ENCODE measurements at regions not wholly inside any gene's neighbourhood (a gene's known extent, or its start where the extent isn't known, plus 50 kb on each side); places are given as distances from the start of the nearest gene placed in this dataset.

DNA sequence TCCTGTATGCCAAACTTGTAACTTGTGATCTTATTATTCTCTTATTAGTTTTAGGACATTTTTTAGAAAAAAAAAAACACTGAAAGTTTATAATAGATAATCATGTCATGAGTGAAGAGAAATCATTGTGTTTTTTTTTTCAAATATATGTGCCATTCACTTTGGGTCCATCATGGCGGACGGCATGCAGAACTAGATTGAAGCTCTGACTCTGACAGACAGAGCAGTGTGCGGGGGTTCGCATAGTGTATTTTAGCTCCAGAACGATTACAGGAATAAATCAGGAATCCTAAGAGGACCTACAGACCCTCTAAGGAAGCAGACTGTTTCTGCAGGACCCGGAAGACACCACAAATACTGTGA is 484.4 kb upstream of the REG3G start (continued):
- TF ChIP-seq, protein P1, sequence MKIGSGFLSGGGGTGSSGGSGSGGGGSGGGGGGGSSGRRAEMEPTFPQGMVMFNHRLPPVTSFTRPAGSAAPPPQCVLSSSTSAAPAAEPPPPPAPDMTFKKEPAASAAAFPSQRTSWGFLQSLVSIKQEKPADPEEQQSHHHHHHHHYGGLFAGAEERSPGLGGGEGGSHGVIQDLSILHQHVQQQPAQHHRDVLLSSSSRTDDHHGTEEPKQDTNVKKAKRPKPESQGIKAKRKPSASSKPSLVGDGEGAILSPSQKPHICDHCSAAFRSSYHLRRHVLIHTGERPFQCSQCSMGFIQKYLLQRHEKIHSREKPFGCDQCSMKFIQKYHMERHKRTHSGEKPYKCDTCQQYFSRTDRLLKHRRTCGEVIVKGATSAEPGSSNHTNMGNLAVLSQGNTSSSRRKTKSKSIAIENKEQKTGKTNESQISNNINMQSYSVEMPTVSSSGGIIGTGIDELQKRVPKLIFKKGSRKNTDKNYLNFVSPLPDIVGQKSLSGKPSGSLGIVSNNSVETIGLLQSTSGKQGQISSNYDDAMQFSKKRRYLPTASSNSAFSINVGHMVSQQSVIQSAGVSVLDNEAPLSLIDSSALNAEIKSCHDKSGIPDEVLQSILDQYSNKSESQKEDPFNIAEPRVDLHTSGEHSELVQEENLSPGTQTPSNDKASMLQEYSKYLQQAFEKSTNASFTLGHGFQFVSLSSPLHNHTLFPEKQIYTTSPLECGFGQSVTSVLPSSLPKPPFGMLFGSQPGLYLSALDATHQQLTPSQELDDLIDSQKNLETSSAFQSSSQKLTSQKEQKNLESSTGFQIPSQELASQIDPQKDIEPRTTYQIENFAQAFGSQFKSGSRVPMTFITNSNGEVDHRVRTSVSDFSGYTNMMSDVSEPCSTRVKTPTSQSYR (CRISPR knock-in tag; IDR thresholded peaks at IDR 0.05; ENCODE audit: borderline replicate concordance) = no peak
- 0 out of 2 replicates have a peak, but pooled peaks have one; percentile 0 for TF ChIP-seq CREM (IDR thresholded peaks at IDR 0.05)
- no peak for TF ChIP-seq CREM (CRISPR knock-in tag; IDR thresholded peaks at IDR 0.05)
- no peak for TF ChIP-seq WIZ (CRISPR knock-in tag; IDR thresholded peaks at IDR 0.05)
- TF ChIP-seq, protein P2, sequence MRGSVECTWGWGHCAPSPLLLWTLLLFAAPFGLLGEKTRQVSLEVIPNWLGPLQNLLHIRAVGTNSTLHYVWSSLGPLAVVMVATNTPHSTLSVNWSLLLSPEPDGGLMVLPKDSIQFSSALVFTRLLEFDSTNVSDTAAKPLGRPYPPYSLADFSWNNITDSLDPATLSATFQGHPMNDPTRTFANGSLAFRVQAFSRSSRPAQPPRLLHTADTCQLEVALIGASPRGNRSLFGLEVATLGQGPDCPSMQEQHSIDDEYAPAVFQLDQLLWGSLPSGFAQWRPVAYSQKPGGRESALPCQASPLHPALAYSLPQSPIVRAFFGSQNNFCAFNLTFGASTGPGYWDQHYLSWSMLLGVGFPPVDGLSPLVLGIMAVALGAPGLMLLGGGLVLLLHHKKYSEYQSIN (CRISPR knock-in tag; IDR thresholded peaks at IDR 0.05; ENCODE audit: borderline replicate concordance) = no peak
- peak; percentile 1 for TF ChIP-seq ZNF18 (CRISPR knock-in tag; IDR thresholded peaks at IDR 0.05; ENCODE audit: insufficient replicate concordance)
- TF ChIP-seq, protein P3, sequence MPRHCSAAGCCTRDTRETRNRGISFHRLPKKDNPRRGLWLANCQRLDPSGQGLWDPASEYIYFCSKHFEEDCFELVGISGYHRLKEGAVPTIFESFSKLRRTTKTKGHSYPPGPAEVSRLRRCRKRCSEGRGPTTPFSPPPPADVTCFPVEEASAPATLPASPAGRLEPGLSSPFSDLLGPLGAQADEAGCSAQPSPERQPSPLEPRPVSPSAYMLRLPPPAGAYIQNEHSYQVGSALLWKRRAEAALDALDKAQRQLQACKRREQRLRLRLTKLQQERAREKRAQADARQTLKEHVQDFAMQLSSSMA (CRISPR knock-in tag; IDR thresholded peaks at IDR 0.05) = no peak
- TF ChIP-seq ZZZ3 (CRISPR knock-in tag; IDR thresholded peaks at IDR 0.05; ENCODE audit: borderline replicate concordance) = no peak
- TF ChIP-seq ZNF232 (CRISPR knock-in tag; IDR thresholded peaks at IDR 0.05; ENCODE audit: borderline replicate concordance) = no peak
- no peak for TF ChIP-seq SIN3A (IDR thresholded peaks at IDR 0.05; ENCODE audit: borderline replicate concordance, low read depth, low read length)
- no peak for TF ChIP-seq KDM3A (CRISPR knock-in tag; IDR thresholded peaks at IDR 0.05; ENCODE audit: low read depth)
- TF ChIP-seq THAP11 (CRISPR knock-in tag; IDR thresholded peaks at IDR 0.05) = no peak
- TF ChIP-seq FOSL2 (CRISPR knock-in tag; IDR thresholded peaks at IDR 0.05) = no peak
- no peak for TF ChIP-seq ESRRA (CRISPR knock-in tag; IDR thresholded peaks at IDR 0.05; ENCODE audit: low read depth)
- no peak for TF ChIP-seq ZNF484 (CRISPR knock-in tag; IDR thresholded peaks at IDR 0.05; ENCODE audit: borderline replicate concordance, low read depth)
- TF ChIP-seq ZNF543 (CRISPR knock-in tag; IDR thresholded peaks at IDR 0.05) = no peak

Measured in HepG2 (cell line).